GM12892 (cell line): ENCODE measurements at regions not wholly inside any gene's neighbourhood (a gene's known extent, or its start where the extent isn't known, plus 50 kb on each side); places are given as distances from the start of the nearest gene placed in this dataset.

Source experiments
- DNase-seq: peaks from one replicate; pipeline ENCODE4 v3.0.0; 2011; ENCODE audit not compliant: insufficient read length
- FAIRE-seq: peaks from 2 replicates; lab custom pipeline; 2011; peaks lifted over from hg19 to GRCh38; lab: Jason Lieb, UNC
- POLR2A ChIP-seq: IDR thresholded peaks from 2 replicates; pipeline ENCODE4 v1.6.1; 2011; ENCODE audit warnings: low read depth, low read length, control low read depth
- POLR2AphosphoS5 ChIP-seq: IDR thresholded peaks from 2 replicates; pipeline ENCODE4 v1.6.1; 2011; ENCODE audit warnings: low read depth, low read length, control low read depth
- TAF1 ChIP-seq: IDR thresholded peaks from 2 replicates; pipeline ENCODE4 v1.6.1; 2011; ENCODE audit warnings: low read depth, mild to moderate bottlenecking, control low read depth, low read length, borderline replicate concordance

GRCh38 chr1:73180397-73181189, 898.3 kb upstream of the NEGR1 start:
- no peak for DNase-seq
- FAIRE-seq: no peak
- no peak for TF ChIP-seq POLR2AphosphoS5
- no peak for TF ChIP-seq POLR2A
- TF ChIP-seq TAF1: no peak

DNA sequence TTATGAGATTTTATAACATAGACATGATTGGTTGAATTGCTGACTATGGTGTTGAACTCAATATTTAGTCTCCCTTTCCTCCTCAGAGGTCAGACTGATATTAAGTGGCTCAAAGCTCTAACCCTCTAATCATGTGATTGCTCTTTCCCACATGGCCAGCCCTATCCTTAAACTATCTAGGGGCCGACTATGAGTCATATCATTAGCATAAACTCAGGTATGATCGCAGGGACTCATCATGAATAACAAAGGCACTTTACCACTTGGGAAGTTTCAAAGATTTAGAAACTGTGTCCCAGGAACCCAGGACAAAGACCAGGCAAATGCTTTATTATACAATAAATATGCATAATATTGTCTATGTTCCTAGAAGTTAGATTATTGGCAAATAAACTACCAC, 894.6 kb upstream of the NEGR1 start:
- FAIRE-seq (no peak), DNase-seq (no peak)
- TF ChIP-seq POLR2AphosphoS5 (no peak), TAF1 (no peak), POLR2A (no peak)

GRCh38 chr1:73167009-73167657, 884.8 kb upstream of the NEGR1 start:
- TF ChIP-seq POLR2AphosphoS5 (no peak), TAF1 (no peak), POLR2A (no peak)
- no peak for FAIRE-seq
- no peak for DNase-seq

DNA sequence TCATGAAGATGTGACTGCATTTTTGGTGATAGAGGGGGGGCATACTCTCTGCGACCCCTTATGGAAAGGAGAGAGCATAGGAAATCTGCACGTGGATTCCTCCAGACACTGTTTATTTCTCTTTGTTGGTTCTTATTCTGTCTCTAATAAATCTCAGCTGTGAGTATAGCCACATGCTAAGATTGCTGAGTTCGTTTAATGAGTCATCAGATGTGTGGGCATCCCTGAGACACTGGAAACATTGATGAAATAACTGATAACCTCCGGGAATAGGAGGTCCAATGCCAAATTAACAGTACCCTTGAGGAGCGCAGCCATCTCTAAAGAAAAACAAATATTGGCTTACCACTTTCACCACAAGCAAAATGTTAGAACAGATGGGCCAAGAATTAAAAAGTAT, 880.2 kb upstream of the NEGR1 start:
- no peak for DNase-seq
- no peak for FAIRE-seq
- no peak for TF ChIP-seq POLR2AphosphoS5

GRCh38 chr1:73161418-73161817, 879.1 kb upstream of the NEGR1 start:
- FAIRE-seq (no peak), DNase-seq (no peak)
- no peak for TF ChIP-seq TAF1
- TF ChIP-seq POLR2AphosphoS5: no peak
- no peak for TF ChIP-seq POLR2A

- no peak for FAIRE-seq
- TF ChIP-seq POLR2AphosphoS5: no peak
- TF ChIP-seq POLR2A: no peak
- no peak for TF ChIP-seq TAF1
Observed at GRCh38 chr1:73160759-73161158, 878.4 kb upstream of the NEGR1 start.

GRCh38 chr1:73144311-73144710, 862.0 kb upstream of the NEGR1 start:
- TF ChIP-seq TAF1 (no peak), POLR2AphosphoS5 (no peak), POLR2A (no peak)
- DNase-seq (no peak), FAIRE-seq (no peak)

More at GRCh38 chr1:73160759-73161158, 878.4 kb upstream of the NEGR1 start:
- DNase-seq: no peak

GRCh38 chr1:73136975-73137374, 854.6 kb upstream of the NEGR1 start:
- FAIRE-seq: no peak
- no peak for TF ChIP-seq TAF1
- TF ChIP-seq POLR2A: no peak
- TF ChIP-seq POLR2AphosphoS5: no peak

DNA sequence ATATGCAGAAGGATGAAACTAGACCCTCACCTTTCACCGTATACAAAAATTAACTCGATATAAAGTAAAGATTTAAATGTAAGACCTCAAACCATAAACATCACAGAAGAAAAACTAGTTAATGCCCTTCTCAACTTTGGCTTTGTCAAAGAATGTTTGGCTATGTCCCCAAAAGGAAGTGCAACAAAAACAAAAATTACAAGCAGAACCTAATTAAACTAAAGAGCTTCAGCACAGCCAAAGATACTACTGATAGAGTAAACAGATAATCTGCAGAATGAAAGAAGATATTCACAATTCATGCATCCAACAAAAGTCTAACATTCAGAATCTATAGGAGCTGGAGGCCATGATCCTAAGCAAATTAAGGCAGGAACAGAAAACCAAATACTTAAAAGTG, 824.6 kb upstream of the NEGR1 start:
- no peak for FAIRE-seq
- no peak for DNase-seq
- TF ChIP-seq POLR2AphosphoS5: no peak
- no peak for TF ChIP-seq TAF1
- no peak for TF ChIP-seq POLR2A

More at GRCh38 chr1:73136975-73137374, 854.6 kb upstream of the NEGR1 start:
- no peak for DNase-seq

DNA sequence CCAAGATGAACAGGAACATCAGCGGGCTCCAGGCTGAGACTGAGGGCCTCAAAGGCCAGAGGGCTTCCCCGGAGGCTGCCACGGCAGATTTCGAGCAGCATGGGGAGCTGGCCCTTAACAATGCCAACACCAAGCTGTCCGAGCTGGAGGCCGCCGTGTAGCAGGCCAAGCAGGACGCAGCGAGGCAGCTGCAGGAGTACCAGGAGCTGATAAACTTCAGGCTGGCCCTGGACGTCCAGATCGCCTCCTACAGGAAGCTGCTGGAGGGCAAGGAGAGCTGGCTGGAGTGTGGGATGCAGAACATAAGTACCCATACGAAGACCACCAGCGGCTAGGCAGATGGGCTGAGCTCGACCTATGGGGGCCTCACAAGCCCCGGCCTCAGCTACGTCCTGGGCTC, 823.4 kb upstream of the NEGR1 start:
- no peak for FAIRE-seq
- DNase-seq: no peak
- TF ChIP-seq POLR2AphosphoS5 (no peak), TAF1 (no peak), POLR2A (no peak)

DNA sequence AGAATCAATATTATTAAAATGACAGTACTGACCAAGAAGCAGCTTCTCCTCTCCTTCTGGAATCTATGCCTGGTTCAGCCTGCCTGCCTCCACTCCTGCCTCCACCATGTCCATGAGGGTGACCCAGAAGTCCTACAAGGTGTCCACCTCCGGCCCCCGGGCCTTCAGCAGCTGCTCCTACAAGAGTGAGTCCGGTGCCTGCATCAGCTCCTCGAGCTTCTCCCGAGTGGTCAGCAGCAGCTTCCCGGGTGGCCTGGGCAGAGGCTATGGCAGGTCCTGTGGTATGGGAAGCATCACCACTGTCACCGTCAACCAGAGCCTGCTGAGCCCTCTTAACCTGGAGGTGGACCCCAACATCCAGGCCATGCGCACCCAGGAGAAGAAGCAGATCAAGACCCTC, 822.4 kb upstream of the NEGR1 start:
- DNase-seq (no peak), FAIRE-seq (no peak)
- TF ChIP-seq POLR2AphosphoS5 (no peak), TAF1 (no peak), POLR2A (no peak)

- DNase-seq (no peak), FAIRE-seq (no peak)
- TF ChIP-seq POLR2A (no peak), POLR2AphosphoS5 (no peak), TAF1 (no peak)
Observed at GRCh38 chr1:73100216-73100615, 817.9 kb upstream of the NEGR1 start.
